ENCODE measurements at regions not wholly inside any gene's neighbourhood (a gene's known extent, or its start where the extent isn't known, plus 50 kb on each side); places are given as distances from the start of the nearest gene placed in this dataset.
A peak's percentile ranks its signal among the peaks of the same experiment; 100 is the strongest.

- H3K27ac ChIP-seq (ENCODE audit: low read length): no peak overlapping the region
- H3K4me3 ChIP-seq (ENCODE audit: low read length): no peak overlapping the region
- H3K27me3 ChIP-seq (ENCODE audit: control insufficient read depth, insufficient read depth, low read length): peaks cover 73% of the 10 kb centered on the region
- no peaks in the 10 kb centered on the region for H3K36me3 ChIP-seq (ENCODE audit: control insufficient read depth, insufficient read depth, low read length)
- WGBS (ENCODE audit: insufficient coverage, low lambda C conversion rate): no CpG with 5 or more reads among the region's 2 CpGs
- no peak for DNase-seq
- H3K4me1 ChIP-seq (ENCODE audit: control insufficient read depth, insufficient read depth, low read length): no peaks in the 10 kb centered on the region
- H3K9me3 ChIP-seq (ENCODE audit: control insufficient read depth, low read depth, low read length): no peaks in the 10 kb centered on the region
Observed at GRCh38 chr15:96407482-96407881, 77.0 kb downstream of the NR2F2 start.

- H3K27ac ChIP-seq (ENCODE audit: low read length): no peak overlapping the region
- DNase-seq: no peak
- WGBS (ENCODE audit: insufficient coverage, low lambda C conversion rate): no CpG with 5 or more reads among the region's 20 CpGs
- peaks cover 85% of the 10 kb centered on the region for H3K27me3 ChIP-seq (ENCODE audit: control insufficient read depth, insufficient read depth, low read length)
- H3K4me3 ChIP-seq (ENCODE audit: low read length): no peak overlapping the region
- H3K4me1 ChIP-seq (ENCODE audit: control insufficient read depth, insufficient read depth, low read length): no peaks in the 10 kb centered on the region
- H3K36me3 ChIP-seq (ENCODE audit: control insufficient read depth, insufficient read depth, low read length): no peaks in the 10 kb centered on the region
- H3K9me3 ChIP-seq (ENCODE audit: control insufficient read depth, low read depth, low read length): no peaks in the 10 kb centered on the region
Observed at GRCh38 chr15:96408591-96409183, 78.2 kb downstream of the NR2F2 start.

- WGBS (ENCODE audit: insufficient coverage, low lambda C conversion rate): 9% methylated on average over 5 of the region's 77 CpGs
- peak; percentile 23 to 68 for DNase-seq
- Histone ChIP-seq H3K4me3 (ENCODE audit: low read length) (no peak overlapping the region), H3K27ac (ENCODE audit: low read length) (no peak overlapping the region), H3K36me3 (ENCODE audit: control insufficient read depth, insufficient read depth, low read length) (no peaks in the 10 kb centered on the region), H3K4me1 (ENCODE audit: control insufficient read depth, insufficient read depth, low read length) (no peaks in the 10 kb centered on the region), H3K27me3 (ENCODE audit: control insufficient read depth, insufficient read depth, low read length) (peaks cover 92% of the 10 kb centered on the region), H3K9me3 (ENCODE audit: control insufficient read depth, low read depth, low read length) (no peaks in the 10 kb centered on the region)
Observed at GRCh38 chr15:96409215-96410138, 79.0 kb downstream of the NR2F2 start.

GRCh38 chr15:96410175-96411055 lies 79.9 kb downstream of the NR2F2 start:
- H3K27ac ChIP-seq (ENCODE audit: low read length): no peak overlapping the region
- DNase-seq: peak in 1 of 2 donors; percentile 13
- H3K4me1 ChIP-seq (ENCODE audit: control insufficient read depth, insufficient read depth, low read length): no peaks in the 10 kb centered on the region
- no peak overlapping the region for H3K4me3 ChIP-seq (ENCODE audit: low read length)
- 0% methylated on average over 2 of the region's 16 CpGs for WGBS (ENCODE audit: insufficient coverage, low lambda C conversion rate)
- no peaks in the 10 kb centered on the region for H3K9me3 ChIP-seq (ENCODE audit: control insufficient read depth, low read depth, low read length)
- no peaks in the 10 kb centered on the region for H3K36me3 ChIP-seq (ENCODE audit: control insufficient read depth, insufficient read depth, low read length)
- peaks cover 96% of the 10 kb centered on the region for H3K27me3 ChIP-seq (ENCODE audit: control insufficient read depth, insufficient read depth, low read length)

GRCh38 chr15:96411056-96412031 lies 80.8 kb downstream of the NR2F2 start:
- H3K4me3 ChIP-seq (ENCODE audit: low read length): no peak overlapping the region
- DNase-seq: no peak
- no peak overlapping the region for H3K27ac ChIP-seq (ENCODE audit: low read length)
- H3K36me3 ChIP-seq (ENCODE audit: control insufficient read depth, insufficient read depth, low read length): no peaks in the 10 kb centered on the region
- 13% methylated on average over 7 of the region's 9 CpGs for WGBS (ENCODE audit: insufficient coverage, low lambda C conversion rate)
- peaks cover 4% of the 10 kb centered on the region for H3K4me1 ChIP-seq (ENCODE audit: control insufficient read depth, insufficient read depth, low read length)
- H3K9me3 ChIP-seq (ENCODE audit: control insufficient read depth, low read depth, low read length): peaks cover 4% of the 10 kb centered on the region
- H3K27me3 ChIP-seq (ENCODE audit: control insufficient read depth, insufficient read depth, low read length): peaks cover 98% of the 10 kb centered on the region

- Histone ChIP-seq H3K4me3 (ENCODE audit: low read length) (no peak overlapping the region), H3K9me3 (ENCODE audit: control insufficient read depth, low read depth, low read length) (peaks cover 7% of the 10 kb centered on the region), H3K27me3 (ENCODE audit: control insufficient read depth, insufficient read depth, low read length) (peaks cover 98% of the 10 kb centered on the region), H3K27ac (ENCODE audit: low read length) (no peak overlapping the region), H3K36me3 (ENCODE audit: control insufficient read depth, insufficient read depth, low read length) (no peaks in the 10 kb centered on the region), H3K4me1 (ENCODE audit: control insufficient read depth, insufficient read depth, low read length) (peaks cover 12% of the 10 kb centered on the region)
- DNase-seq: no peak
- WGBS (ENCODE audit: insufficient coverage, low lambda C conversion rate): no CpG with 5 or more reads among the region's 6 CpGs
Observed at GRCh38 chr15:96412045-96412905, 81.8 kb downstream of the NR2F2 start.

GRCh38 chr15:96412906-96413231 lies 82.4 kb downstream of the NR2F2 start:
- H3K36me3 ChIP-seq (ENCODE audit: control insufficient read depth, insufficient read depth, low read length): no peaks in the 10 kb centered on the region
- H3K9me3 ChIP-seq (ENCODE audit: control insufficient read depth, low read depth, low read length): peaks cover 7% of the 10 kb centered on the region
- no peak for DNase-seq
- peaks cover 13% of the 10 kb centered on the region for H3K4me1 ChIP-seq (ENCODE audit: control insufficient read depth, insufficient read depth, low read length)
- no peak overlapping the region for H3K4me3 ChIP-seq (ENCODE audit: low read length)
- no peak overlapping the region for H3K27ac ChIP-seq (ENCODE audit: low read length)
- peaks cover 99% of the 10 kb centered on the region for H3K27me3 ChIP-seq (ENCODE audit: control insufficient read depth, insufficient read depth, low read length)
- WGBS (ENCODE audit: insufficient coverage, low lambda C conversion rate): 40% methylated on average over 1 of the region's 1 CpG

GRCh38 chr15:96413657-96414056 lies 83.2 kb downstream of the NR2F2 start:
- no peak overlapping the region for H3K27ac ChIP-seq (ENCODE audit: low read length)
- peaks cover 7% of the 10 kb centered on the region for H3K9me3 ChIP-seq (ENCODE audit: control insufficient read depth, low read depth, low read length)
- no CpG with 5 or more reads among the region's 9 CpGs for WGBS (ENCODE audit: insufficient coverage, low lambda C conversion rate)
- peaks cover 99% of the 10 kb centered on the region for H3K27me3 ChIP-seq (ENCODE audit: control insufficient read depth, insufficient read depth, low read length)
- no peak overlapping the region for H3K4me3 ChIP-seq (ENCODE audit: low read length)
- no peak for DNase-seq
- H3K36me3 ChIP-seq (ENCODE audit: control insufficient read depth, insufficient read depth, low read length): no peaks in the 10 kb centered on the region
- peaks cover 13% of the 10 kb centered on the region for H3K4me1 ChIP-seq (ENCODE audit: control insufficient read depth, insufficient read depth, low read length)

GRCh38 chr15:96414875-96415274 lies 84.4 kb downstream of the NR2F2 start:
- Histone ChIP-seq H3K27me3 (ENCODE audit: control insufficient read depth, insufficient read depth, low read length) (peaks cover 98% of the 10 kb centered on the region), H3K36me3 (ENCODE audit: control insufficient read depth, insufficient read depth, low read length) (no peaks in the 10 kb centered on the region), H3K4me1 (ENCODE audit: control insufficient read depth, insufficient read depth, low read length) (peaks cover 13% of the 10 kb centered on the region), H3K27ac (ENCODE audit: low read length) (no peak overlapping the region), H3K4me3 (ENCODE audit: low read length) (no peak overlapping the region), H3K9me3 (ENCODE audit: control insufficient read depth, low read depth, low read length) (peaks cover 7% of the 10 kb centered on the region)
- WGBS (ENCODE audit: insufficient coverage, low lambda C conversion rate): no CpG with 5 or more reads among the region's 8 CpGs
- DNase-seq: no peak

Data from large intestine (tissue), 3 donors.